GM12878 (cell line): ENCODE measurements at regions not wholly inside any gene's neighbourhood (a gene's known extent, or its start where the extent isn't known, plus 50 kb on each side); places are given as distances from the start of the nearest gene placed in this dataset.

Source experiments
- IRF5 ChIP-seq: fragments of 450-650 bp; IDR thresholded peaks from 2 replicates; pipeline ENCODE4 v1.6.1; 2017; ENCODE audit warnings: borderline replicate concordance
- MXI1 ChIP-seq: fragments of 150-350 bp; IDR thresholded peaks from 2 replicates; pipeline ENCODE4 v1.6.1; 2011; ENCODE audit warnings: low read depth, mild to moderate bottlenecking, inconsistent platforms, low read length, improper control_type of control experiment
- RCOR1 ChIP-seq: conservative IDR thresholded peaks from 2 replicates; pipeline ENCODE4 v1.6.1; 2012; ENCODE audit warnings: low read depth, low read length, improper control_type of control experiment
- ZZZ3 ChIP-seq: IDR thresholded peaks from 2 replicates; pipeline ENCODE4 v1.6.1; 2011; ENCODE audit warnings: low read depth; ENCODE audit not compliant: control insufficient read depth, insufficient read length

GRCh38 chr5:6140219-6140618 lies 238.1 kb downstream of the MED10 start:
- no peak for TF ChIP-seq RCOR1
- no peak for TF ChIP-seq IRF5
- no peak for TF ChIP-seq ZZZ3
- TF ChIP-seq MXI1 = no peak
